Mesenchymal stem cell (in vitro differentiated cells and primary cell): ENCODE measurements at regions not wholly inside any gene's neighbourhood (a gene's known extent, or its start where the extent isn't known, plus 50 kb on each side); places are given as distances from the start of the nearest gene placed in this dataset.

Experiments used
- DNase-seq: peaks from one replicate; pipeline ENCODE4 v3.0.0-alpha.2; 2013
- H2AFZ ChIP-seq: one replicate; pipeline ENCODE4 v1.6.1; 2013; ENCODE audit warnings: low read depth, mild to moderate bottlenecking, control low read depth, inconsistent platforms, low read length, moderate library complexity
- H2AK5ac ChIP-seq: 2 replicates; pipeline ENCODE4 v1.6.1; 2013; ENCODE audit warnings: low read length, moderate library complexity, mild to moderate bottlenecking, inconsistent platforms; ENCODE audit not compliant: severe bottlenecking
- H2BK120ac ChIP-seq: one replicate; pipeline ENCODE4 v1.6.1; 2013; ENCODE audit warnings: low read depth, mild to moderate bottlenecking, inconsistent platforms, low read length, moderate library complexity
- H2BK12ac ChIP-seq, 2 experiments: one replicate each; pipeline ENCODE4 v1.6.1; 2013; ENCODE audit warnings: inconsistent platforms in 2 of 2, low read length in 2 of 2, mild to moderate bottlenecking in 2 of 2, moderate library complexity in 2 of 2, control low read depth in 1 of 2
- H2BK15ac ChIP-seq: one replicate; pipeline ENCODE4 v1.6.1; 2013; ENCODE audit warnings: mild to moderate bottlenecking, low read depth, inconsistent platforms; ENCODE audit not compliant: poor library complexity, severe bottlenecking
- H2BK5ac ChIP-seq: 2 replicates; pipeline ENCODE4 v1.6.1; 2013; ENCODE audit warnings: low read depth, mild to moderate bottlenecking, low read length, control low read depth, inconsistent platforms; ENCODE audit not compliant: poor library complexity, severe bottlenecking
- H3K14ac ChIP-seq, 2 experiments: one replicate each; pipeline ENCODE4 v1.6.1; 2013; ENCODE audit warnings: inconsistent platforms in 2 of 2, low read length in 2 of 2, control low read depth in 1 of 2, mild to moderate bottlenecking in 1 of 2, moderate library complexity in 1 of 2
- H3K18ac ChIP-seq, 2 experiments: one replicate each; pipeline ENCODE4 v1.6.1; 2013; ENCODE audit warnings: inconsistent platforms in 2 of 2, low read length in 2 of 2, control low read depth in 1 of 2, low read depth in 1 of 2, mild to moderate bottlenecking in 1 of 2
- H3K23ac ChIP-seq, 2 experiments: one replicate each; pipeline ENCODE4 v1.6.1; 2013; ENCODE audit warnings: inconsistent platforms in 2 of 2, low read length in 2 of 2, mild to moderate bottlenecking in 2 of 2, moderate library complexity in 2 of 2, control low read depth in 1 of 2
- H3K27ac ChIP-seq: 2 replicates; pipeline ENCODE4 v1.5.1; 2013; ENCODE audit warnings: mild to moderate bottlenecking, moderate library complexity, low read length, control low read depth, inconsistent platforms; ENCODE audit not compliant: poor library complexity, severe bottlenecking
- H3K27me3 ChIP-seq, 2 experiments: 2 replicates each; pipeline versions ENCODE4 v1.6.1 to v1.7.0; 2013; ENCODE audit warnings: low read length in 2 of 2, mild to moderate bottlenecking in 2 of 2, moderate library complexity in 2 of 2, control low read depth in 1 of 2, inconsistent platforms in 1 of 2; ENCODE audit not compliant: control insufficient read depth in 1 of 2, insufficient read depth in 1 of 2
- H3K36me3 ChIP-seq, 2 experiments: 2 replicates each; pipeline versions ENCODE4 v1.6.1 to v1.7.0; 2013; ENCODE audit warnings: low read length in 2 of 2, control low read depth in 1 of 2, inconsistent platforms in 1 of 2, low read depth in 1 of 2, mild to moderate bottlenecking in 1 of 2; ENCODE audit not compliant: insufficient read depth in 2 of 2, control insufficient read depth in 1 of 2
- H3K4ac ChIP-seq, 2 experiments: one replicate each; pipeline ENCODE4 v1.6.1; 2013; ENCODE audit warnings: inconsistent platforms in 2 of 2, low read length in 2 of 2, mild to moderate bottlenecking in 2 of 2, moderate library complexity in 2 of 2, control low read depth in 1 of 2, low read depth in 1 of 2
- H3K4me1 ChIP-seq: 2 replicates; pipeline ENCODE4 v1.6.1; 2013; ENCODE audit warnings: low read depth, low read length, control low read depth; ENCODE audit not compliant: control insufficient read depth, insufficient read depth
- H3K4me2 ChIP-seq: 2 replicates; pipeline ENCODE4 v1.6.1; 2013; ENCODE audit warnings: low read length, mild to moderate bottlenecking, inconsistent platforms; ENCODE audit not compliant: poor library complexity, severe bottlenecking
- H3K4me3 ChIP-seq, 2 experiments: 2 replicates each; pipeline versions ENCODE4 v1.5.1 to v1.7.0; 2013; ENCODE audit warnings: low read length in 2 of 2, mild to moderate bottlenecking in 2 of 2, control low read depth in 1 of 2, low read depth in 1 of 2; ENCODE audit not compliant: insufficient read depth in 1 of 2
- H3K79me1 ChIP-seq: replicated peaks from 2 replicates; pipeline ENCODE4 v1.6.1; 2013; ENCODE audit warnings: mild to moderate bottlenecking, control low read depth, low read length, inconsistent platforms; ENCODE audit not compliant: poor library complexity, severe bottlenecking
- H3K9ac ChIP-seq: 2 replicates; pipeline ENCODE4 v1.7.0; 2013; ENCODE audit warnings: mild to moderate bottlenecking, low read length, moderate library complexity
- H3K9me3 ChIP-seq: 2 replicates; pipeline ENCODE4 v1.7.0; 2013; ENCODE audit warnings: mild to moderate bottlenecking, low read length; ENCODE audit not compliant: control insufficient read depth
- H4K8ac ChIP-seq: one replicate; pipeline ENCODE4 v1.6.1; 2013; ENCODE audit warnings: inconsistent platforms, mild to moderate bottlenecking, low read length, moderate library complexity
- H4K91ac ChIP-seq: one replicate; pipeline ENCODE4 v1.6.1; 2013; ENCODE audit warnings: mild to moderate bottlenecking, low read length, inconsistent platforms
- WGBS: methylation state at CpG from one replicate; pipeline ENCODE4 v1.1.7; 2013; ENCODE audit warnings: mixed read lengths; 5-methylcytosine and 5-hydroxymethylcytosine counted together

DNA sequence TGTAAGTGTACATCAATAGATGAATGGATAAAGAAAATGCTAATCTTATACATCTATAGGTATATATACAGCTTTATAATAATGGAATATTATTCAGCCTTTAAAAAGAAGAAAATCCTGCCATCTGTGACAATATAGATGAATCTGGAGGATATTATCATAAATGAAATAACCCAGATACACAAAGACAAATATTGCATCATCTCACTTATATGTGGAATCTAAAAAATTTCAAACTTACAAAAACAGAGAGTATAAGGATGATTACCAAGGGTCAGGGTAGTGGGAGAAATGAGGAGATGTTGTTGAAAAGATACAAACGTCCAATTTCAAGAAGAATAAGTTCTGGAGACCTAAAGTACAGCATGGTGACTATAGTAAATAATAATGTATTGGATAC, 85.4 kb upstream of the AGTR1 start:
- 50% methylated on average over 1 of the region's 1 CpG for WGBS

DNA sequence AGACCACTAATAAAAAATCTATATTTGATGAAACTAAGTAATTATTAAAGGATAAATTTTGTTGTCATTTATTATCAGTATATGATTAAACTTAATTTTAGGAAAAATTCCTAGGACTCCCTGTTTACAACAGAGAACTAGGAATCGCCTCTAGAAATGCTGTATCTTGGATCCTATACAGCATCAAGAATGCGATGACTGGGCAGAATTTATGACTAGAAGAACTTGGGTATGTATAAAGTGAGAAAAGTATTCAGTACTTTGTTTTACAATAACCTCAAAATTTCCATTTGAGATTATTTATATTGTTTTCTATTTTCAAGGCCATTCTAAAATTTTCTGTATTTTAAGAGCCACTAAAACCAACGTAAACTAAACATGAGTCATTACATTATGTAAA, 82.3 kb upstream of the AGTR1 start:
- H3K79me1 ChIP-seq = no peaks in the 10 kb centered on the region
- no peak overlapping the region for H3K4me3 ChIP-seq
- no peak overlapping the region for H3K23ac ChIP-seq
- H3K27ac ChIP-seq = no peak overlapping the region
- H3K36me3 ChIP-seq = no peaks in the 10 kb centered on the region
- H3K18ac ChIP-seq = no peak overlapping the region
- H4K8ac ChIP-seq = no peak overlapping the region
- H3K27me3 ChIP-seq = no peaks in the 10 kb centered on the region
- H2BK120ac ChIP-seq = no peak overlapping the region
- H2AFZ ChIP-seq = no peak overlapping the region
- H2AK5ac ChIP-seq = no peak overlapping the region
- H3K9me3 ChIP-seq = no peaks in the 10 kb centered on the region
- no peak overlapping the region for H3K14ac ChIP-seq
- no peak overlapping the region for H2BK12ac ChIP-seq
- no peak overlapping the region for H2BK15ac ChIP-seq
- no peak overlapping the region for H2BK5ac ChIP-seq
- H3K9ac ChIP-seq = no peak overlapping the region
- no CpG with 5 or more reads among the region's 3 CpGs for WGBS
- H3K4me1 ChIP-seq = no peaks in the 10 kb centered on the region
- no peak overlapping the region for H3K4me2 ChIP-seq
- no peak overlapping the region for H3K4ac ChIP-seq
- DNase-seq = no peak
- no peak overlapping the region for H4K91ac ChIP-seq

More for the DNA sequence above, 85.4 kb upstream of the AGTR1 start:
- Histone ChIP-seq H2AFZ (no peak overlapping the region), H3K4me1 (no peaks in the 10 kb centered on the region), H3K79me1 (no peaks in the 10 kb centered on the region), H3K27ac (no peak overlapping the region), H3K9ac (no peak overlapping the region), H3K4me2 (no peak overlapping the region), H2AK5ac (no peak overlapping the region), H3K9me3 (no peaks in the 10 kb centered on the region), H2BK12ac (no peak overlapping the region), H3K27me3 (no peaks in the 10 kb centered on the region), H3K4ac (no peak overlapping the region), H3K36me3 (no peaks in the 10 kb centered on the region), H4K8ac (no peak overlapping the region), H3K4me3 (no peak overlapping the region), H2BK15ac (no peak overlapping the region), H3K23ac (no peak overlapping the region), H2BK120ac (no peak overlapping the region), H3K18ac (no peak overlapping the region), H2BK5ac (no peak overlapping the region), H4K91ac (no peak overlapping the region), H3K14ac (no peak overlapping the region)
- no peak for DNase-seq

DNA sequence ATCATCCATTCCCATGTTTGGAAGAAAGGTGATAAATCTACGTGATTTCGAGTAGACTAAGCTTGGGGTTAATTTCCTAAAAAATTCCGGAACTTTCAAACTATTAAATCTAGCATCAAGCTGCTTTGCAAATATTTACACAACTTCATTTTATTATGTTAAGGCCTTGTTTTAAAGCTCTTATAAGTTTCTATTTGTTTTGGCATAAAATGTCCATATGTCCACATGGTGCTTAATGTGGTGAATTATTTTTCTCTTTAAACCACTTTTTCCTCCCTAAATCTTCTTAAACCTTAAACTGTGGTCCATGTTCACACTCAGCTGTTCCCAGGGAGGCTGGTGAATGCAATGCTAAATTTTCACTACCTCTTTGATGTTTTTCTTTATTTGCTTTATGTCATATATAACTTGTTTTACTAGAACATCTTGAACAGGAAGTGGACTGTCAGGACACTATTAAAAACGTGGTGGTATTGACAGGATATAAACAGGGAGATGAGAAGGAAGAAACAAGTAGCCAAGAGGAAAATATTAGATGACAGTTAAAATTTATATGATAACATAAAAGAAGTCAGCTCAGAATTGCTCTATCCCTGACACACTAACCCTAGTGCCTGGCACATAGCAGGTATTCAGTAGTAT, 72.5 kb upstream of the AGTR1 start:
- Histone ChIP-seq H3K9ac (no peak overlapping the region), H3K14ac (no peak overlapping the region), H3K4me2 (no peak overlapping the region), H4K8ac (no peak overlapping the region), H3K27me3 (no peaks in the 10 kb centered on the region), H2AFZ (no peak overlapping the region), H2BK15ac (no peak overlapping the region), H2BK120ac (no peak overlapping the region), H4K91ac (no peak overlapping the region), H3K4me3 (no peak overlapping the region), H3K4me1 (no peaks in the 10 kb centered on the region), H3K4ac (no peak overlapping the region), H3K27ac (no peak overlapping the region), H3K9me3 (peaks cover 2% of the 10 kb centered on the region), H2BK12ac (no peak overlapping the region), H3K18ac (no peak overlapping the region), H3K23ac (no peak overlapping the region), H3K36me3 (no peaks in the 10 kb centered on the region), H2AK5ac (no peak overlapping the region), H2BK5ac (no peak overlapping the region), H3K79me1 (no peaks in the 10 kb centered on the region)
- DNase-seq = no peak
- WGBS = 100% methylated on average over 2 of the region's 4 CpGs

DNA sequence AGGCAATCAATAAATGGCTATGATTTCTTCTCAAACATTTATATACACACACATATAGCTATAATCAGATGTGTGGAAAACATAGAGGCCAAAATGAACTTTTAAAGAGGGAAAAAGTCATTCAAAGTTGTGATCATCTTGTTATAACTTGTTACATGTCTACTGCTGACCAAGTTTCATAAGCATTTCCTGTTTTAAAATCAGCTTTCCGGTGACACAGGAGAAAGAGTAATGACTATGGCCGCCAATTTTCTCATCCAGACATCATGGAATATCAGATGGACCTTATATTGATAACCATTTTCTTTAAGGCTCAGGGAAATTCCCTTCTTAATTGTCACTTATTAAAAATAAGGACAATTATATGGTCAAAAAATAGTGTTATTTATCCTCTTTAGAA, 71.7 kb upstream of the AGTR1 start:
- Histone ChIP-seq H3K4ac (no peak overlapping the region), H3K4me3 (no peak overlapping the region), H3K4me1 (no peaks in the 10 kb centered on the region), H3K4me2 (no peak overlapping the region), H2AFZ (no peak overlapping the region), H4K91ac (no peak overlapping the region), H3K36me3 (no peaks in the 10 kb centered on the region), H3K9ac (no peak overlapping the region), H3K79me1 (no peaks in the 10 kb centered on the region), H2BK5ac (no peak overlapping the region), H3K27ac (no peak overlapping the region), H2BK15ac (no peak overlapping the region), H2BK120ac (no peak overlapping the region), H3K27me3 (no peaks in the 10 kb centered on the region), H3K23ac (no peak overlapping the region), H3K9me3 (peaks cover 2% of the 10 kb centered on the region), H4K8ac (no peak overlapping the region), H2BK12ac (no peak overlapping the region), H3K18ac (no peak overlapping the region), H2AK5ac (no peak overlapping the region), H3K14ac (no peak overlapping the region)
- 42% methylated on average over 2 of the region's 2 CpGs for WGBS
- no peak for DNase-seq
